Skeletal muscle tissue (tissue), 3 donors: ENCODE measurements at regions not wholly inside any gene's neighbourhood (a gene's known extent, or its start where the extent isn't known, plus 50 kb on each side); places are given as distances from the start of the nearest gene placed in this dataset.

ENCODE experiments used
- H3K27ac ChIP-seq: one replicate; pipeline ENCODE4 v1.7.0; 2013; ENCODE audit warnings: mild to moderate bottlenecking, low read depth, low read length, inconsistent platforms
- H3K27me3 ChIP-seq, 3 donors: one replicate each; pipeline ENCODE4 v1.7.0; 2013; ENCODE audit warnings: low read length in 3 of 3; ENCODE audit not compliant: control insufficient read depth in 3 of 3, insufficient read depth in 3 of 3
- H3K36me3 ChIP-seq, 3 donors: one replicate each; pipeline ENCODE4 v1.7.0; 2013; ENCODE audit warnings: low read length in 3 of 3; ENCODE audit not compliant: control insufficient read depth in 3 of 3, insufficient read depth in 3 of 3
- H3K4me1 ChIP-seq, 3 donors: one replicate each; pipeline ENCODE4 v1.7.0; 2013; ENCODE audit warnings: low read length in 3 of 3, mild to moderate bottlenecking in 3 of 3; ENCODE audit not compliant: control insufficient read depth in 3 of 3, insufficient read depth in 3 of 3
- H3K4me3 ChIP-seq, 3 donors: one replicate each; pipeline ENCODE4 v1.7.0; 2013; ENCODE audit warnings: low read length in 3 of 3
- H3K9ac ChIP-seq, 3 donors: one replicate each; pipeline ENCODE4 v1.7.0; 2013; ENCODE audit warnings: low read length in 3 of 3, mild to moderate bottlenecking in 3 of 3, moderate library complexity in 2 of 3, low read depth in 1 of 3
- H3K9me3 ChIP-seq, 3 donors: one replicate each; pipeline ENCODE4 v1.7.0; 2013; ENCODE audit warnings: low read length in 3 of 3; ENCODE audit not compliant: control insufficient read depth in 3 of 3
- donor health status: Osteomylitis.

DNA sequence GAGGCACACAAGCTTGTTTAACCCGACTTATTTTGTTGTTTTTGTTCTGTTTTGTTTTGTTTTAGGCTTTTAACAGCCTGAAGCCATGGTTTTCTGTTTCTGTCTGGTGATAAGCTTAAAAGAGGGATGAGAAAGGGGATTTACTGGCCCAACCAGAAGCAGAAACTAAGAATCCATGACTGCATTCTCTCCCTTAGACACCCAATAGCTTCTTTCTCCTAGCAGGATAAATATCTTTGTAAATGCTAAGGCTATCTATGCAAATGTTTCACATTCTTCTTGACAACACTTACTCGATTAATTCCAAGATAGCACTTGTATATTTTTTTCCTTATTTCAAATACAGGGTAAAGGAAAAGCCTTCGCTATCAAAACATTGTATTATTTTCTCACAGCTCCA, 53.7 kb upstream of the SMAD1 start:
- Histone ChIP-seq H3K27me3 (no peaks in the 10 kb centered on the region), H3K9me3 (peaks cover 0 to 2% (median 0%) of the 10 kb centered on the region in 3 donors), H3K27ac (no peak overlapping the region), H3K4me1 (no peaks in the 10 kb centered on the region), H3K9ac (no peak overlapping the region), H3K36me3 (no peaks in the 10 kb centered on the region), H3K4me3 (no peak overlapping the region)

DNA sequence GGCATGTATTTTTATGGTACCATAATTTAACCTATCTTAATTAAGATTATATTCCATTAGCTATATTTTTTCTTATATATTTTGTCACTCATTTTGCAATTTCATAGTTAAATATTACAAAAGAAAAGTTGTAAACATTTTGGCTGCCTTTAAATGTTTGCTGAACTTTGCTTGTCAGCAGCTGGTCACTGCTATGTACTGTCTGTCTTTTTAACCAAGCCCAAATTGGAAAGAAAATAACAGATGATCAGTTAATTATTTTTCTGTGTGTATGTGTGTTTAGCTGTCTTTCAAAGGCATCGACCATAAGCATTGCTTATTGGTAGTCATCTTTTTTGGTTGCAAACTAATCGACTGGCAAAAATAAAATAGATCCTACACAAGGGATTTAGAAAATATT, 54.4 kb upstream of the SMAD1 start:
- no peaks in the 10 kb centered on the region for H3K27me3 ChIP-seq
- H3K4me3 ChIP-seq = no peak overlapping the region
- H3K9ac ChIP-seq = no peak overlapping the region
- H3K9me3 ChIP-seq = peaks cover 0 to 2% (median 0%) of the 10 kb centered on the region in 3 donors
- H3K27ac ChIP-seq = no peak overlapping the region
- no peaks in the 10 kb centered on the region for H3K4me1 ChIP-seq
- H3K36me3 ChIP-seq = no peaks in the 10 kb centered on the region

DNA sequence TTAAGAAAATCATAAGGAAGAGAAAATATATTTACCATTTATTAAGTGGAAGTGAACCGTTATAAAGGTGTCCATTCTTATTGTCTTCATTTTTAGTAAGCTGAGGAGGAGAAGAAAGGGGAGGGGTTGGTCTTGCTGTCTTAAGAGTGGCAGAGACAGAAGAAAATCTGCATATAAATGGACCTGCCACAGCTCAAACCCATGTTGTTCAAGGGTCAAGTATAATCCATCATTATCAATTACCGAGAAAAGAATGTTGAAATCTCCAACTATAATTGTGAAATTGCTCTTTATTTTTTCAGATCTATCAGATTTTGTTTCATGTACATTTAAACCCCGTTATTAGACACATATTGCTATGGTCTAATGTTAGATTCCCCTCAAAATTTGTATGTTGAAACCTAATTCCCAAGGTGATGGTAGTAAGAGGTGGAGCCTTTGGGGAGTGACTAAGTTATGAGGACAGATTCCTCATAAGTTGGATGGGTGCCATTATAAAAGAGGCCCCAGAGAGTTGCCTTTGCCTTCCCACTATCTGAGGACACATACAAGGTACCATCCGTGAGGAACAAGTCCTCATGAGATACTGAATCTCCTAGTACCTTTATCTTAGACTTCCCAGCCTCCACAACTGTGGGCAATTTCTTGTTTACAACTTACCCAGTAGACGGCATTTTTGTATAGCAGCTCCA, 58.5 kb upstream of the SMAD1 start:
- no peak overlapping the region for H3K9ac ChIP-seq
- no peaks in the 10 kb centered on the region for H3K27me3 ChIP-seq
- no peaks in the 10 kb centered on the region for H3K36me3 ChIP-seq

DNA sequence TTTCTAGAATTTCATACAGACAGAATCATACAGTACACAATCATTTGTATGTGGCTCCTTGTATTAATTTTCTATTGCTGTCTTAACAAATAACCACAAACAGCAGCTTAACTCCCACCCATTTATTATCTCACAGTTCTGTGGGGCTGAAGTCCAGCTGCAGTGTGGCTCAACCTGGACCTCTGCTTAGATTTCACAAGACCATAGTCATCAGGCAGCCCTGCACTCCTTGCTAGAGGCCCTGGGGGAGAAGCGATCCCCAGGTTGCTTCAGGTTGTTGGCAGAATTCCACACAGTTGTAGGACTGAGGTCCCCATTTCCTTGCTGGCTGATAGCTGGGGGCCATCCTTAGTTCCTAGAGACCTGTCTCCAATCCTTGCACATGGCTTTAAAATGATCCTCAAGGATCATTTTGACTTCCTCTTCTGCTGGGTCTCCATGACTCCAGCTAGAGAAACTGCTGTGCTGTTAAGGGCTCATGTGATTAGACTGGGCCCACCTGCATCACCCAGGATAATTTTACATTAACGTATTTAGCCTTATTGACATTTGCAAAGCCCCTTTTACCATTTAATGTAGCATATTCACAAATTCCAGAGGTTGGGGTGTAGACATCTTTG, 60.9 kb upstream of the SMAD1 start:
- Histone ChIP-seq H3K4me3 (no peak overlapping the region), H3K27ac (no peak overlapping the region), H3K9me3 (peaks cover 0 to 2% (median 0%) of the 10 kb centered on the region in 3 donors)

More for the DNA sequence above, 58.5 kb upstream of the SMAD1 start:
- Histone ChIP-seq H3K27ac (no peak overlapping the region), H3K4me3 (no peak overlapping the region), H3K4me1 (peaks cover 0 to 6% (median 0%) of the 10 kb centered on the region in 3 donors), H3K9me3 (peaks cover 0 to 2% (median 0%) of the 10 kb centered on the region in 3 donors)

DNA sequence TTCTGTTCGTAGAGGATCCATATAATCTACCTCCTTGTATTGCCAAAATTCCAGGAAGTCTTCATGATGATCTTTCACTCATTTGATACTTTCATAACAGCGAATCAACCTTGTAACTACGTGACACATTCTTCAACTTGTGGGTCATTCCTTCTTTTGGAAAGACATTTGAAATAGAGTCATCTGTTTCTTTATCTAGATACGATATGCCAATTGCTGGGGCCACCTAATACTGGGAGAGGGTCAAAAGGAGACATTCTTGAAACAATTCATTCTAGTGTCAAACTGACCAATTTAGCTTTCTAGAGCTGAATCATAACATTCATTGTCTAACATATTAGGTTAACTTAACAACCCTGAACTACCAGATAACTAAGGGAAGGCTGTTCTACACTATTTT, 62.9 kb upstream of the SMAD1 start:
- Histone ChIP-seq H3K36me3 (no peaks in the 10 kb centered on the region), H3K27ac (no peak overlapping the region), H3K9me3 (peaks cover 0 to 2% (median 0%) of the 10 kb centered on the region in 3 donors), H3K9ac (no peak overlapping the region), H3K27me3 (no peaks in the 10 kb centered on the region), H3K4me1 (peaks cover 0 to 6% (median 0%) of the 10 kb centered on the region in 3 donors), H3K4me3 (no peak overlapping the region)

More for the DNA sequence above, 60.9 kb upstream of the SMAD1 start:
- no peak overlapping the region for H3K9ac ChIP-seq
- H3K27me3 ChIP-seq = no peaks in the 10 kb centered on the region
- no peaks in the 10 kb centered on the region for H3K36me3 ChIP-seq
- peaks cover 0 to 6% (median 0%) of the 10 kb centered on the region in 3 donors for H3K4me1 ChIP-seq

DNA sequence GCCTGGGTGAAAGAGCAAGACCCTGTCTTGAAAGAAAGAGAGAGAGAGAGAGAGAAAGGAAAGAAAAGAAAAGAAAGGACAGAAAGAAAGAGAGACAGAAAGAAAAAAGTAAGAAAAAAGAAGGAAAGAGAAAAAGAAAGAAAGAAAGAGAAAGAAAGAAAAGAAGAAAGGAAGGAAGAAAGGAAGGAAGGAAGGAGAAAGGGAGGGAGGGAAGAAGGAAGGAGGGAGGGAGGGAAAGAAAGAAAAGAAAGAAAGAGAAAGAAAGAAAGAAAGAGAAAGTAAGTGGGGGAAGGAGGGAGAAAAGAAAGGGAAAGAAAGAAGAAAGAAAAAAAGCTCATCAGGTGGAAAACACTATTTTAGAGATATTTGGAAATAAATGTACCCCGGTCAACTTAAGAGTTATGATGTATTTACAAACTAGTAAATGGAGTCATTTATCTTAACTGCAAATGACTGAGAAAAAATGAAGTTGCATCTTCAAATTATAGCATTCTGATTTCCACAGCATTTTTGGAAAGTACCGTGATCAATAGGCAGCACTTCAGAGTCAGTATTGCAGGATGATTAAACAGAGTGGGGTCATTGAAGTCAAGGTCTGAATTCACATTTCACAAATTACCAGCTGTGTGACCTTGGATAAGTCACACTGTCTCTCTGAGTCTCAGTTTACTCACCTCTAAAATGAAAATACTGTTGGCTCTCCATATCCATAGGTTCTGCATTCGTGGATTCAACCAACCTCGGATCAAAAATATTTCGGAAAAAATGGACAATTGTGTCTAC, 64.1 kb upstream of the SMAD1 start:
- no peak overlapping the region for H3K4me3 ChIP-seq
- H3K9ac ChIP-seq = no peak overlapping the region
- H3K36me3 ChIP-seq = no peaks in the 10 kb centered on the region
- H3K4me1 ChIP-seq = peaks cover 0 to 6% (median 0%) of the 10 kb centered on the region in 3 donors
- H3K27ac ChIP-seq = no peak overlapping the region
- H3K9me3 ChIP-seq = no peaks in the 10 kb centered on the region
- no peaks in the 10 kb centered on the region for H3K27me3 ChIP-seq

DNA sequence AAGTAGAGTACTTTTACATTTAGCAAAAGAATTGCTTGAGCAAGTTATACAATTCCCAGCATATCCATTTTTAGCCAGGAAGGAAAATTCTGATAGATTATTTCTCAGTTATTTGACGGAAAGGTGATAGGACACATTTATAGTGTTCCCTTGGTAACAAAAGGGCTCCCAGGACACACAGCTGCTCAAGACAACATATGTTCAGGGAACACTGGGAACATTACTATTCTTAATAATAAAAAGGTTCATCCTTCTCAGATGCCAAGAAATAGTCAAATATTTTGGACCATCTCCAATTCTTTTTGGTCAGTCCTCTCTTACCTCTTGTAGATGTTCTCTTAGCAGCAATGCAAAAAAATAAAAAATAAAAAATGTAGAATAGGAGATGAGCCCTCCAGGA, 66.8 kb upstream of the SMAD1 start:
- H3K4me1 ChIP-seq = peaks cover 0 to 6% (median 0%) of the 10 kb centered on the region in 3 donors
- H3K36me3 ChIP-seq = no peaks in the 10 kb centered on the region
- no peak overlapping the region for H3K27ac ChIP-seq
- no peak overlapping the region for H3K9ac ChIP-seq
- H3K9me3 ChIP-seq = no peaks in the 10 kb centered on the region
- H3K4me3 ChIP-seq = no peak overlapping the region
- H3K27me3 ChIP-seq = no peaks in the 10 kb centered on the region

DNA sequence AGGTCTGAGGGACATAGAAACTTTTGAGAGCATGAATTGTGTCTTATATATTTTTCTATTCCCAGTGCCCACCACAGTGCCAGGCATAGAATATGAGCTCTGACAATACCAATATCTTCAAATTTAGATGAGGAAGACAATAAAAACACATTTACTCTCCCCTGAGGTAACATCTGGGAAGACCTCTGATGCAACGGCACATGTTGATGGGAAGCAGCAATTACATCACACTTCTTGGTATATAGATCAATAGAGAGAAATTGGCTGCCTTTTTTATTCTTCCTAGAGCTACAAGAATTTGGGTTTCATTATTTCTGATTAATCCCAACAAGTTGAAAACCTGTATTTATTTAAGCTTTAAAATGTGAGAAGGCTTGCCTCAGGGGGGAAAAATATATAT, 67.4 kb upstream of the SMAD1 start:
- no peaks in the 10 kb centered on the region for H3K9me3 ChIP-seq
- no peaks in the 10 kb centered on the region for H3K36me3 ChIP-seq
- H3K4me1 ChIP-seq = peaks cover 0 to 4% (median 0%) of the 10 kb centered on the region in 3 donors
- no peak overlapping the region for H3K4me3 ChIP-seq
- no peak overlapping the region for H3K27ac ChIP-seq
- no peak overlapping the region for H3K9ac ChIP-seq
- H3K27me3 ChIP-seq = no peaks in the 10 kb centered on the region

DNA sequence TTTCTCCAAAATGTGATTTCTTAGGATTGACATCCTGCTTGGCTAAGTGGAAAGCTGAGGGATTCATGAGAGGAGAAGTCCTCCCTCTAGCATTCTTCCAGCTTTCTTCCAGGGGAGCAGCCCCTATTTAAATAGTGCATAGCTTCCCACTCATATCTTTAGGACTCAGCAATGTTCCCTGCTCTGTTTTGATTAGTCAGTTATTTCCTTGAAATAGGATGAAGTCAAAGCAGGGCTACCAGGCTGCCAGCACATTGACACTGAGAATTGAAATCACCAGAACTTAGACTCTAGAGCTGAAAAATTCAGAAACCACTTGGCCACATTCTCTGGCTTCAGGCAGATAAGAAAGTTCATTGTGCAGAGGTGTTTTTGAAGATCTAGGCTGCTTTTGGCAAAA, 74.7 kb upstream of the SMAD1 start:
- no peaks in the 10 kb centered on the region for H3K27me3 ChIP-seq
- no peaks in the 10 kb centered on the region for H3K4me1 ChIP-seq
- no peaks in the 10 kb centered on the region for H3K36me3 ChIP-seq
- H3K4me3 ChIP-seq = no peak overlapping the region
- H3K27ac ChIP-seq = no peak overlapping the region
- H3K9me3 ChIP-seq = no peaks in the 10 kb centered on the region
- no peak overlapping the region for H3K9ac ChIP-seq

DNA sequence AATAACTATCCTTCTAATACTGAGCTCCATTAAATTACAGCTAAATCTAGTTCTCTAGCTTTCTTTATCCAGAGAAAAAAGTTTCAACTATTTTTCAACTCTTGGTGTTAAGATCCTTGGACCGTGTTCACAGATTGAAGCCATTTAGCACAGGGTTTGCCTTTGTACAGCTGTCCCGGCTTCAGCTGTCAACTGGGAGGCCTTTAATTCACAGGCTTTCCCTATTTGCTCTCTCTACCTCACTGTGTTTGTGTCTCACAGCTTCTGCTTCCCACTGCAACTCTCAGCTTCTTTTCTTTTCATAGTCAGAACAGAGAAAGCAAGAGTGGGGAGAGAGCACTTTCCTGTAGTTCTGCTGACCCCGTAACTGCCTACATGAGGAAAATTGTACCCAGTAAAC, 76.9 kb upstream of the SMAD1 start:
- no peaks in the 10 kb centered on the region for H3K4me1 ChIP-seq
- H3K9me3 ChIP-seq = no peaks in the 10 kb centered on the region
- H3K27ac ChIP-seq = no peak overlapping the region
- no peaks in the 10 kb centered on the region for H3K36me3 ChIP-seq
- no peak overlapping the region for H3K4me3 ChIP-seq
- no peaks in the 10 kb centered on the region for H3K27me3 ChIP-seq
- no peak overlapping the region for H3K9ac ChIP-seq
